ENCODE measurements at regions not wholly inside any gene's neighbourhood (a gene's known extent, or its start where the extent isn't known, plus 50 kb on each side); places are given as distances from the start of the nearest gene placed in this dataset.

- H3K36me3 Mint-ChIP-seq (ENCODE audit: insufficient read depth in 1 of 3, low read depth in 3 of 3): peaks cover 2 to 7% (median 7%) of the 10 kb centered on the region in 3 experiments; a peak in 5 of 7 replicates
- Histone ChIP-seq H2BK120ac (ENCODE audit: low read depth, low read length, poor library complexity, severe bottlenecking) (no peak overlapping the region), H2BK15ac (ENCODE audit: low read depth, low read length) (no peak overlapping the region), H3K23me2 (ENCODE audit: insufficient read length, low read depth, low read length, poor library complexity, severe bottlenecking) (no peaks in the 10 kb centered on the region), H2BK5ac (ENCODE audit: insufficient read length, low read length) (no peak overlapping the region), H3K9me3 (ENCODE audit: control insufficient read depth, low read depth, low read length) (no peaks in the 10 kb centered on the region), H2BK12ac (ENCODE audit: insufficient read length, low read depth, low read length) (no peak overlapping the region), H3K9ac (ENCODE audit: extremely low read depth, insufficient read length, low read length) (no peak overlapping the region), H3K27me3 (ENCODE audit: insufficient read depth, low read length) (no peaks in the 10 kb centered on the region), H3K4ac (ENCODE audit: low read depth, low read length) (no peak overlapping the region), H2AK5ac (ENCODE audit: insufficient read length, low read length) (no peak overlapping the region), H3K79me2 (ENCODE audit: insufficient read depth, low read length) (no peaks in the 10 kb centered on the region), H4K8ac (replicated peaks; ENCODE audit: insufficient read length, low read depth, low read length) (no peak overlapping the region), H2AFZ (ENCODE audit: low read length) (no peak overlapping the region), H3K23ac (ENCODE audit: insufficient read length, low read depth, low read length) (no peak overlapping the region), H4K20me1 (ENCODE audit: control insufficient read depth, insufficient read depth, insufficient read length) (no peaks in the 10 kb centered on the region), H3K4me2 (ENCODE audit: insufficient read depth, insufficient read length, low read length) (no peak overlapping the region), H3K27ac (ENCODE audit: insufficient read length, low read depth, low read length) (no peak overlapping the region), H3K4me1 (ENCODE audit: insufficient read depth, low read length) (no peaks in the 10 kb centered on the region), H4K5ac (ENCODE audit: insufficient read length, low read depth, low read length) (no peak overlapping the region), H3K18ac (ENCODE audit: insufficient read length, low read depth, low read length) (no peak overlapping the region), H3K14ac (ENCODE audit: insufficient read depth, low read length) (no peak overlapping the region), H3T11ph (ENCODE audit: low read length) (no peak overlapping the region), H2BK20ac (ENCODE audit: low read depth, low read length, poor library complexity, severe bottlenecking) (no peak overlapping the region), H3K56ac (ENCODE audit: insufficient read length, low read depth, low read length) (no peak overlapping the region), H3K79me1 (ENCODE audit: insufficient read depth, low read depth, low read length, poor library complexity, severe bottlenecking) (no peaks in the 10 kb centered on the region), H4K91ac (ENCODE audit: insufficient read length, low read depth, low read length) (no peak overlapping the region)
- H3K9me3 Mint-ChIP-seq: peaks cover 6 to 7% of the 10 kb centered on the region in 2 experiments; a peak in 3 of 5 replicates
- DNase-seq: no peak
- H3K4me1 Mint-ChIP-seq: no peaks in the 10 kb centered on the region; a peak in 1 of 4 replicates
- WGBS (ENCODE audit: extremely low coverage, insufficient read length, low lambda C conversion rate): no CpG with 5 or more reads among the region's 11 CpGs
- H3K27me3 Mint-ChIP-seq (ENCODE audit: low read depth): peaks cover 4% of the 10 kb centered on the region
- TF ChIP-seq CTCF (conservative IDR thresholded peaks at IDR 0.05): no peak
- H3K4me3 Mint-ChIP-seq: no peak overlapping the region; a peak in 1 of 5 replicates
- peak overlapping the region in 1 of 3 experiments; percentile 9; a peak in 1 of 7 replicates for H3K27ac Mint-ChIP-seq
Observed at GRCh38 chr2:8027387-8027786, 654.5 kb upstream of the ID2 start.

All from H9 (cell line).